GM12865 (cell line): ENCODE measurements at regions not wholly inside any gene's neighbourhood (a gene's known extent, or its start where the extent isn't known, plus 50 kb on each side); places are given as distances from the start of the nearest gene placed in this dataset.

Source experiments
- DNase-seq: peaks from one replicate; pipeline ENCODE4 v3.0.0; 2010; ENCODE audit warnings: low read depth
- H3K4me3 ChIP-seq: 2 replicates; pipeline ENCODE4 v1.5.1; 2011; ENCODE audit warnings: mild to moderate bottlenecking, low read depth, low read length, control low read depth
- TF ChIP-seq, protein P1 (sequence below): IDR thresholded peaks from 2 replicates; pipeline ENCODE4 v1.5.1; 2011; ENCODE audit warnings: low read length, control low read depth, low read depth, inconsistent platforms; ENCODE audit not compliant: insufficient read depth; ENCODE audit errors: missing control alignments

DNA sequence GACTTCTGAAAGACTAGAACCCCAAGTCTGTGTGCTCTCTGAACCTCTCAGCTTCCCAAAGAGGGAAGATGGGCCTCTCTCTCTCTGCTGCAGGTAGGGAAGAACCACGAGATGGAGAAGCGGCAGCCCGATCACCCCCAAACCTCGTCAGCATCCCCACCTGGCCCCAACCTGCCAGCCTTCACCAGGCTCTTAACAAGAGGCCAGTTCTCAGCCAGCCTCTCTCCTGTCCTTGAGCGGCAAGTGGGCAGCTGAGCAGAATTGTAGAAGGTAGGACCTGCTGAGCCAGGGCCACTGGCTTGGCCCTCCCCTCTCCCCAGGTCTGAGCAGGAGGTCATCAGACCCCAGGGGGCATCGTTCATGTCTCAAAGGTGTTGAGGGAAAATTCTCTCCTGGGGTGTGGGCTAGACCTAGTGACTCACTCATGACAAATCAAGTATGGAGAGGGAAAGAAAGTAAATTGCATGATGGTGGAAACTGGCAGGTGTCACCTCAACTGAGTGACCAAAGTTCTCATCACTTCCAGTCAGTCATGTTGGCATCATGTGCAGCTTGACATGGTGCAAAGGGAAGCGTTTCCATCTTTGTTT, 92.0 kb upstream of the GPR26 start:
- TF ChIP-seq, protein P1, sequence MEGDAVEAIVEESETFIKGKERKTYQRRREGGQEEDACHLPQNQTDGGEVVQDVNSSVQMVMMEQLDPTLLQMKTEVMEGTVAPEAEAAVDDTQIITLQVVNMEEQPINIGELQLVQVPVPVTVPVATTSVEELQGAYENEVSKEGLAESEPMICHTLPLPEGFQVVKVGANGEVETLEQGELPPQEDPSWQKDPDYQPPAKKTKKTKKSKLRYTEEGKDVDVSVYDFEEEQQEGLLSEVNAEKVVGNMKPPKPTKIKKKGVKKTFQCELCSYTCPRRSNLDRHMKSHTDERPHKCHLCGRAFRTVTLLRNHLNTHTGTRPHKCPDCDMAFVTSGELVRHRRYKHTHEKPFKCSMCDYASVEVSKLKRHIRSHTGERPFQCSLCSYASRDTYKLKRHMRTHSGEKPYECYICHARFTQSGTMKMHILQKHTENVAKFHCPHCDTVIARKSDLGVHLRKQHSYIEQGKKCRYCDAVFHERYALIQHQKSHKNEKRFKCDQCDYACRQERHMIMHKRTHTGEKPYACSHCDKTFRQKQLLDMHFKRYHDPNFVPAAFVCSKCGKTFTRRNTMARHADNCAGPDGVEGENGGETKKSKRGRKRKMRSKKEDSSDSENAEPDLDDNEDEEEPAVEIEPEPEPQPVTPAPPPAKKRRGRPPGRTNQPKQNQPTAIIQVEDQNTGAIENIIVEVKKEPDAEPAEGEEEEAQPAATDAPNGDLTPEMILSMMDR: no peak
- no peak for DNase-seq
- no peak overlapping the region for H3K4me3 ChIP-seq

GRCh38 chr10:123575105-123575504, 91.0 kb upstream of the GPR26 start:
- H3K4me3 ChIP-seq: no peak overlapping the region
- DNase-seq: no peak
- TF ChIP-seq, protein P1: no peak

- no peak for DNase-seq
- TF ChIP-seq, protein P1: no peak
- no peak overlapping the region for H3K4me3 ChIP-seq
These were observed 89.4 kb upstream of the GPR26 start for GRCh38 chr10:123576706-123577105.

- TF ChIP-seq, protein P1: no peak
- DNase-seq: no peak
- no peak overlapping the region for H3K4me3 ChIP-seq
These were observed 88.2 kb upstream of the GPR26 start for GRCh38 chr10:123577921-123578461.

GRCh38 chr10:123578721-123579120, 87.4 kb upstream of the GPR26 start:
- DNase-seq: no peak
- TF ChIP-seq, protein P1: no peak
- H3K4me3 ChIP-seq: no peak overlapping the region

DNA sequence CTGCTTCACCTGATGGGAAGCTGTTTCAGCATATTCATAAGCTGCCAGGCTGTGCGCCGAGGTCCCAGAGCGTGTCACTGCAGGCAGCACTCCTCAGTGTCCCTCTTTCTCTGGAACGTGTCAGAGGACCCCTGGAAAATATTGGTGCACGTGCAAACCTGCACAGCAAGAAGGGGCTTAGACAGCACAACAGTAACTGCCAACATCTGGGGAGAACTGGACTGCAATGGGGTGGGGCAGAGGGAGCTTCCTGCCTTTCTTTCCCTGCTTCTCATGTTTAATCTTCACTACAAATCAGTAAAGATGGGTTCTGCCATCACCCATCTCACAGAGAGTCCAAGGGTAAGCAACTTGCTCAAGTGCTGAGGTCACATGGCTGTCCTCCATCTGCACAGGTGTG, 86.5 kb upstream of the GPR26 start:
- DNase-seq: no peak
- TF ChIP-seq, protein P1: no peak
- H3K4me3 ChIP-seq: no peak overlapping the region

DNA sequence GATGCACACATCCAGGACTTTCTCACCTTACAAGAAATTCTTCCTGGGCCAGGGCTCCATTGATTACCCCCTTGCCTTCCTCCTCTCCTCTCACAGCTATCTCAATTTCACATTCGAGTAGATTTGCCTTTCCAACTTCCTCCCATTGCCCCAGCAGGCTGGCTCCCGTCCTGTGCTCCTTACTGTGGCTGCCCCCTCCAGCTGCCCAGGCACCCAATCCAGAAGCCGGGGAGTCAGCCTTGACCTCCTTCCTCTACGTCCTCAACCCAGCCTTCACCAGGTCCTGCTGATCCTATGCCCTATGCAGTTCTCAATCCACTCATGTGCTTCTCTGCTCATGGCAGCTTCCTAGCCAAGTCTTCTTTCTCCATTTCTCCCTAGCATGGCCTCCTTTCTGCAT, 85.7 kb upstream of the GPR26 start:
- H3K4me3 ChIP-seq: no peak overlapping the region
- DNase-seq: no peak
- TF ChIP-seq, protein P1: no peak
